Hepatocyte (in vitro differentiated cells): ENCODE measurements at regions not wholly inside any gene's neighbourhood (a gene's known extent, or its start where the extent isn't known, plus 50 kb on each side); places are given as distances from the start of the nearest gene placed in this dataset.
"Not testable (repeated sequence)": the region's sequence is repeated elsewhere in the genome, so short reads cannot be mapped to it uniquely, and the experiment has no call there.

Experiments used
- EZH2 ChIP-seq: fragments of 200-600 bp; sonication (generic); IDR thresholded peaks from 2 replicates; pipeline ENCODE4 v1.6.1; 2016; ENCODE audit warnings: antibody characterized with exemption, mild to moderate bottlenecking, borderline replicate concordance
- EZH2phosphoT487 ChIP-seq: fragments of 200-600 bp; sonication (generic); IDR thresholded peaks from one replicate; pipeline ENCODE4 v1.6.1; 2018; ENCODE audit warnings: antibody characterized with exemption, mild to moderate bottlenecking, low read depth, moderate library complexity; ENCODE audit not compliant: unreplicated experiment, severe bottlenecking
- TF ChIP-seq, protein P1 (sequence below): fragments of 200-600 bp; sonication (generic); IDR thresholded peaks from 2 replicates; pipeline ENCODE4 v1.5.1; 2016; ENCODE audit warnings: antibody characterized with exemption, mild to moderate bottlenecking; ENCODE audit not compliant: poor library complexity

- TF ChIP-seq, protein P1, sequence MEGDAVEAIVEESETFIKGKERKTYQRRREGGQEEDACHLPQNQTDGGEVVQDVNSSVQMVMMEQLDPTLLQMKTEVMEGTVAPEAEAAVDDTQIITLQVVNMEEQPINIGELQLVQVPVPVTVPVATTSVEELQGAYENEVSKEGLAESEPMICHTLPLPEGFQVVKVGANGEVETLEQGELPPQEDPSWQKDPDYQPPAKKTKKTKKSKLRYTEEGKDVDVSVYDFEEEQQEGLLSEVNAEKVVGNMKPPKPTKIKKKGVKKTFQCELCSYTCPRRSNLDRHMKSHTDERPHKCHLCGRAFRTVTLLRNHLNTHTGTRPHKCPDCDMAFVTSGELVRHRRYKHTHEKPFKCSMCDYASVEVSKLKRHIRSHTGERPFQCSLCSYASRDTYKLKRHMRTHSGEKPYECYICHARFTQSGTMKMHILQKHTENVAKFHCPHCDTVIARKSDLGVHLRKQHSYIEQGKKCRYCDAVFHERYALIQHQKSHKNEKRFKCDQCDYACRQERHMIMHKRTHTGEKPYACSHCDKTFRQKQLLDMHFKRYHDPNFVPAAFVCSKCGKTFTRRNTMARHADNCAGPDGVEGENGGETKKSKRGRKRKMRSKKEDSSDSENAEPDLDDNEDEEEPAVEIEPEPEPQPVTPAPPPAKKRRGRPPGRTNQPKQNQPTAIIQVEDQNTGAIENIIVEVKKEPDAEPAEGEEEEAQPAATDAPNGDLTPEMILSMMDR: not testable (repeated sequence)
- TF ChIP-seq EZH2, EZH2phosphoT487: not testable (repeated sequence)
Observed at GRCh38 chr3:96483191-96483590, 331.2 kb upstream of the EPHA6 start.
